Hepatocyte (in vitro differentiated cells): ENCODE measurements at regions not wholly inside any gene's neighbourhood (a gene's known extent, or its start where the extent isn't known, plus 50 kb on each side); places are given as distances from the start of the nearest gene placed in this dataset.

Experiments
- DNase-seq: peaks from one replicate; pipeline ENCODE4 v3.0.0-alpha.2; 2016; ENCODE audit warnings: low spot score
- H2AFZ ChIP-seq: fragments of 200-600 bp; sonication (generic); 2 replicates; pipeline ENCODE4 v1.6.0; 2016; ENCODE audit warnings: antibody characterized with exemption, mild to moderate bottlenecking
- H3K27ac ChIP-seq: fragments of 200-600 bp; sonication (generic); 2 replicates; pipeline ENCODE4 v1.5.1; 2016; ENCODE audit warnings: mild to moderate bottlenecking
- H3K27me3 ChIP-seq: fragments of 200-600 bp; sonication (generic); 2 replicates; pipeline ENCODE4 v1.6.1; 2016
- H3K36me3 ChIP-seq: fragments of 200-600 bp; sonication (generic); replicated peaks from 2 replicates; pipeline ENCODE4 v1.5.1; 2016; ENCODE audit warnings: low read depth; ENCODE audit not compliant: insufficient read depth
- H3K4me1 ChIP-seq: fragments of 200-600 bp; sonication (generic); 2 replicates; pipeline ENCODE4 v1.5.1; 2016; ENCODE audit warnings: mild to moderate bottlenecking, moderate library complexity; ENCODE audit not compliant: insufficient read depth
- H3K4me2 ChIP-seq: fragments of 200-600 bp; sonication (generic); 2 replicates; pipeline ENCODE4 v1.6.0; 2016
- H3K4me3 ChIP-seq: fragments of 200-600 bp; sonication (generic); 2 replicates; pipeline ENCODE4 v1.5.1; 2016; ENCODE audit warnings: mild to moderate bottlenecking
- H3K79me2 ChIP-seq: fragments of 200-600 bp; sonication (generic); 2 replicates; pipeline ENCODE4 v1.6.0; 2017; ENCODE audit warnings: mild to moderate bottlenecking
- H3K9me2 ChIP-seq: fragments of 200-600 bp; sonication (generic); replicated peaks from 2 replicates; pipeline ENCODE4 v1.6.0; 2017; ENCODE audit warnings: mild to moderate bottlenecking; ENCODE audit not compliant: insufficient read depth
- H3K9me3 ChIP-seq: fragments of 200-600 bp; sonication (generic); 2 replicates; pipeline ENCODE4 v1.5.1; 2016; ENCODE audit warnings: low read depth, mild to moderate bottlenecking
- H4K20me1 ChIP-seq: fragments of 200-600 bp; sonication (generic); 2 replicates; pipeline ENCODE4 v1.6.0; 2016; ENCODE audit warnings: mild to moderate bottlenecking; ENCODE audit not compliant: insufficient read depth, poor library complexity, severe bottlenecking
- CTCF ChIP-seq: fragments of 200-600 bp; sonication (generic); IDR thresholded peaks from 2 replicates; pipeline ENCODE4 v1.5.1; 2016; ENCODE audit warnings: antibody characterized with exemption, mild to moderate bottlenecking; ENCODE audit not compliant: poor library complexity
- EZH2 ChIP-seq: fragments of 200-600 bp; sonication (generic); IDR thresholded peaks from 2 replicates; pipeline ENCODE4 v1.6.1; 2016; ENCODE audit warnings: antibody characterized with exemption, mild to moderate bottlenecking, borderline replicate concordance
- EZH2phosphoT487 ChIP-seq: fragments of 200-600 bp; sonication (generic); IDR thresholded peaks from one replicate; pipeline ENCODE4 v1.6.1; 2018; ENCODE audit warnings: antibody characterized with exemption, mild to moderate bottlenecking, low read depth, moderate library complexity; ENCODE audit not compliant: unreplicated experiment, severe bottlenecking
- WGBS: methylation state at CpG from one replicate; pipeline ENCODE4 v1.1.6; 2016; ENCODE audit warnings: low lambda C conversion rate; ENCODE audit errors: missing lambda C conversion rate; 5-methylcytosine and 5-hydroxymethylcytosine counted together

- Histone ChIP-seq H3K4me2 (peak overlapping the region; percentile 20), H3K27me3 (no peaks in the 10 kb centered on the region), H3K9me3 (no peaks in the 10 kb centered on the region), H3K4me3 (no peak overlapping the region), H3K9me2 (no peaks in the 10 kb centered on the region), H3K27ac (no peak overlapping the region), H3K4me1 (no peaks in the 10 kb centered on the region), H4K20me1 (no peaks in the 10 kb centered on the region), H3K79me2 (no peaks in the 10 kb centered on the region), H2AFZ (peak overlapping the region; percentile 9), H3K36me3 (no peaks in the 10 kb centered on the region)
- DNase-seq: no peak
- WGBS: 64% methylated on average over 8 of the region's 8 CpGs
- TF ChIP-seq CTCF (no peak), EZH2phosphoT487 (no peak), EZH2 (no peak)
Observed at GRCh38 chr2:144894612-144895599, 375.0 kb upstream of the ZEB2 start.

GRCh38 chr2:144893464-144893863 is 373.5 kb upstream of the ZEB2 start:
- Histone ChIP-seq H3K9me3 (no peaks in the 10 kb centered on the region), H3K4me2 (no peak overlapping the region), H4K20me1 (no peaks in the 10 kb centered on the region), H3K27me3 (no peaks in the 10 kb centered on the region), H3K27ac (no peak overlapping the region), H3K79me2 (no peaks in the 10 kb centered on the region), H3K4me3 (no peak overlapping the region), H2AFZ (no peak overlapping the region), H3K9me2 (no peaks in the 10 kb centered on the region), H3K4me1 (no peaks in the 10 kb centered on the region), H3K36me3 (no peaks in the 10 kb centered on the region)
- no peak for TF ChIP-seq CTCF
- WGBS: 89% methylated on average over 4 of the region's 4 CpGs
- no peak for DNase-seq

- no peak overlapping the region for H3K4me3 ChIP-seq
- no peaks in the 10 kb centered on the region for H3K79me2 ChIP-seq
- no peaks in the 10 kb centered on the region for H3K9me2 ChIP-seq
- H3K27ac ChIP-seq: no peak overlapping the region
- 23% methylated on average over 1 of the region's 1 CpG for WGBS
- H3K4me1 ChIP-seq: no peaks in the 10 kb centered on the region
- no peak overlapping the region for H3K4me2 ChIP-seq
- no peaks in the 10 kb centered on the region for H3K27me3 ChIP-seq
- H3K9me3 ChIP-seq: no peaks in the 10 kb centered on the region
- H2AFZ ChIP-seq: no peak overlapping the region
- peak; percentile 4 for DNase-seq
- no peaks in the 10 kb centered on the region for H4K20me1 ChIP-seq
- H3K36me3 ChIP-seq: no peaks in the 10 kb centered on the region
- TF ChIP-seq EZH2phosphoT487 (no peak), EZH2 (no peak), CTCF (peak; percentile 19)
Observed at GRCh38 chr2:144890828-144891227, 370.9 kb upstream of the ZEB2 start.

- 95% methylated on average over 5 of the region's 5 CpGs for WGBS
- H3K4me3 ChIP-seq: no peak overlapping the region
- H3K9me2 ChIP-seq: no peaks in the 10 kb centered on the region
- no peaks in the 10 kb centered on the region for H3K36me3 ChIP-seq
- H3K27me3 ChIP-seq: no peaks in the 10 kb centered on the region
- H3K27ac ChIP-seq: no peak overlapping the region
- TF ChIP-seq EZH2 (no peak), CTCF (no peak), EZH2phosphoT487 (no peak)
- no peaks in the 10 kb centered on the region for H3K79me2 ChIP-seq
- no peak overlapping the region for H2AFZ ChIP-seq
- no peak overlapping the region for H3K4me2 ChIP-seq
- no peaks in the 10 kb centered on the region for H4K20me1 ChIP-seq
- DNase-seq: no peak
- H3K4me1 ChIP-seq: no peaks in the 10 kb centered on the region
- H3K9me3 ChIP-seq: no peaks in the 10 kb centered on the region
Observed at GRCh38 chr2:144889348-144889747, 369.4 kb upstream of the ZEB2 start.
